ENCODE measurements at regions not wholly inside any gene's neighbourhood (a gene's known extent, or its start where the extent isn't known, plus 50 kb on each side); places are given as distances from the start of the nearest gene placed in this dataset.
A peak's percentile ranks its signal among the peaks of the same experiment; 100 is the strongest.
"Not testable (repeated sequence)": the region's sequence is repeated elsewhere in the genome, so short reads cannot be mapped to it uniquely, and the experiment has no call there.

DNA sequence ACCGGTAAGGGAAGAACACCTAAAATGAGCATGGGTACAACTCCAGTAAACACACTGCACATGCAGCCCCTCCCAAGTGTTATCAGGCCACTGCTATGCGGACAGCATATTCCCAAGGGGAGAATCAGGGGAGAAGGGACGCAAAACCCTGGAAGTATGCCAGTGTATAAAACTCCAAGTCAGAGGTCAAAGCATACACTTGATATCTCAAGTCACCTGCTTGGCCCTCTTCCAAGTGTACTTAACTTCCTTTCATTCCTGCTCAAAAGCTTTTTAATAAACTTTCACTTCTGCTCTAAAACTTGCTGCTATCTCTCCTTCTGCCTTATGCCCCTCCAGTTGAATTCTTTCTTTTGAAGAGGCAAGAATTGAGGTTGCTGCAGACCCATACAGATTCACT, 408.1 kb downstream of the HTR1A start:
- no peak for DNase-seq

DNA sequence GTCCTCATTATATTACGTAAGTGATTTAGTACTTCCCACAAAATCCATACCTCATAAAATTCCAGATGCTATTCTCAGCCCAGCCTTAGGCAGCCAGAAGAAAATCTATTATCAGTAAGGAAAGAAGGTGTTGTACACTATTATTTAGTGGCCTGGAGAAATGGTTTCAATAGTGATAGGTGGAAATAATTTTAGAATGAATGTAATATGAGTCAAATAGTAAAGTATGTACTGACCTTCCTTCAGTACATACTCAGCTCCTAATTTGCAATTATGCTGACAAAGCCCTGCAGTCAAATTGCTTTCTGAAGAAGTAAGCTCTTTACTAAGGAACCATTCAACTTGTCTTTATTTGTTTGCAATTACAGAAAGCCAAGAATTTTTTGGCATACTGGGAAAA, 409.2 kb downstream of the HTR1A start:
- DNase-seq = no peak

GRCh38 chr5:63535840-63536602, 426.2 kb downstream of the HTR1A start:
- DNase-seq = no peak

- DNase-seq = no peak
Observed at GRCh38 chr5:63524281-63524680, 438.0 kb downstream of the HTR1A start.

DNA sequence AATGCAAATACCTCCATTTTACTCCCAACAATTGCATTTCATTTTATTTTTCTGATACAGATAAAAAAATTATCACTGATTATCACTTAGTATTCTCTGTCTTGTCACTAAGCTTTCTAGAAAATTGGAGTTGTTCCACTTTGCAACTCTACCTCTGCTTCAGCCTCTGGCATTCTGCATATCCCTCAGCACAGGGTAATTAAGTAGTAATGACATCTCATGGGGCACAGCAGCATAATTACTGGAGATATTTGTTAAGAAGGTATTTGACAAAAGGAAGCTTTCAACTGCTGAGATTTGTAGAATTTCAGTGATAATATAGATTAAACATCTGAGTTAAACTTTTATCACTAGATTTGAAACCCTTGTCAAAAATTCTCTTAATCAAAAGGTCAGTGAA, 446.2 kb downstream of the HTR1A start:
- no peak for DNase-seq

DNA sequence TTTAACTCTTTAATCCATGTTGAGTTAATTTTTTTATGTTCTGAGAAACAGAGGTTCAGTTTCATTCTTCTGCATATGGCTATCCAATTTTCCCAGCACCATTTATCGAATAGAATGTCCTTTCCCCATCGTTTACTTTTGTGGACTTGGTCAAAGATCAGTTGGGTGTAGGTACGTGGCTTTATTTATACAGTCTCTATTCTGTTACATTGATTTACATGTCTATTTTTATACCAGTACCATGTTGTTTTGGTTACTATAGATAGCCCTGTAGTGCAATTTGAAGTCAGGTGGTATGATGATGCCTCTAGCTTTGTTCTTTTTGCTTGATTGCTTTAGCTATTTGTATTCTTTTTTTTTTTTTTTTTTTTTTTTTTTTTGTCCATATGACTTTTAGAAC, 462.0 kb downstream of the HTR1A start:
- no peak for DNase-seq

GRCh38 chr5:63495225-63495624, 467.0 kb downstream of the HTR1A start:
- no peak for DNase-seq

- DNase-seq = no peak
Observed at GRCh38 chr5:63483338-63483737, 478.9 kb downstream of the HTR1A start.

GRCh38 chr5:63473335-63473967, 488.8 kb downstream of the HTR1A start:
- DNase-seq = no peak

- no peak for DNase-seq
Observed at GRCh38 chr5:63456279-63456678, 506.0 kb downstream of the HTR1A start.

- no peak for DNase-seq
Observed at GRCh38 chr5:63451188-63451587, 511.1 kb downstream of the HTR1A start.

DNA sequence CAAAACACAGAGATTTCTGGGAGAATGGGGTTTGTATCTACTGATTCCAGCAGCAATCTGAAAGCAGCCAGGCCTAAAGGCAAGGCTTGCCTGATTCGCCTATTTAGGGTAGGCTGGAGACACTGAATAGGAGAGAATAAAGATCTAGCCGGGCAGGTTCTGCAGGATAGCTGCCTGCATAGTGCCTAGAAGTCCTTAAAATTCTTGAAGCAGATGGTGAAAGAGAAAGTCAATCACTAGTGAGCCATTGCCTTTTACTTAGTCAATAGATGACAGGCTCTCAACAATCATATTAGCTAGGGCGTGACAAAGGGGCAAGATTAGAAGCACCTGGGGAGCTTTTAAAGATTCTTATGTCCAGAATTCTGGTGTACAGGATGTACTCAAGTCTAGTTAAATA, 522.7 kb downstream of the HTR1A start:
- DNase-seq = peak; percentile 28

GRCh38 chr5:63409737-63410136, 552.5 kb downstream of the HTR1A start:
- DNase-seq = no peak

GRCh38 chr5:63408984-63409383, 553.3 kb downstream of the HTR1A start:
- no peak for DNase-seq

- no peak for DNase-seq
Observed at GRCh38 chr5:63401436-63402046, 560.7 kb downstream of the HTR1A start.

DNA sequence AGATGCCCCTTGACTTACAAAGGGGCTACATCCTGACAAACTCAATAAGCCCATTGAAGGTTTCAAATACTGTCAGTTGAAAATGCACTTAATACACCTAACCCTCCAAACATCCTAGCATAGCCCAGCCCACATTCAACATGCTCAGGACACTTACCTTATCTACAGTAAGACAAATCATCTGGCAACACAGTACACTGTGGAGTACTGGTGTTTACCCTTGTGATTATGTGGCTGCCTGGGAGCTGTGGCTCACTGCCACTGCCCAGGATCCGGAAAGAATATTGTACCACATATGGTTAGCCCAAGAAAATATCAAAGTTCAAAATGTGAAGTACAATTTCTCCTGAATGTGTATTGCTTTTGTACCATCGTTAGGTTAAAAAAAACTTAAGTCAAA, 562.2 kb downstream of the HTR1A start:
- DNase-seq = no peak

DNA sequence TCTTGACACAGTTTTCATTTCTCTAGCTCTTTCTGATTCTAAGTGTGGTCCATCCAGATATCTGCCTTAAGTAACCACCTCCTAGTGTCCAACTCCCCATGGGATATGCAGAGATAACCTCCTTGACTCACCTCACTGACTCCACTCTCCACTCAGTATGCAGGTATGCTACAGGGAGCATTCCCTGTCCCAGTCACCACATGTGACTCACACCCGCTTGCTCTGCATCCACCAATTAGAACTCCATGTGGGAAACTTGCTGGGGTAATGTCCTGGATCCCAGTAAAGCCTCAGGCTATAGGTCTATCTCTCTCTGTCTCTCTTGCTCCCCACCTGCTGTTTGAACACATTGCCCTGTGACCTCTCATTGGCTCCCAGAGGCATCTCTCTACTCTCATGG, 563.9 kb downstream of the HTR1A start:
- no peak for DNase-seq

GRCh38 chr5:63388188-63388587, 574.1 kb downstream of the HTR1A start:
- DNase-seq = not testable (repeated sequence)

DNA sequence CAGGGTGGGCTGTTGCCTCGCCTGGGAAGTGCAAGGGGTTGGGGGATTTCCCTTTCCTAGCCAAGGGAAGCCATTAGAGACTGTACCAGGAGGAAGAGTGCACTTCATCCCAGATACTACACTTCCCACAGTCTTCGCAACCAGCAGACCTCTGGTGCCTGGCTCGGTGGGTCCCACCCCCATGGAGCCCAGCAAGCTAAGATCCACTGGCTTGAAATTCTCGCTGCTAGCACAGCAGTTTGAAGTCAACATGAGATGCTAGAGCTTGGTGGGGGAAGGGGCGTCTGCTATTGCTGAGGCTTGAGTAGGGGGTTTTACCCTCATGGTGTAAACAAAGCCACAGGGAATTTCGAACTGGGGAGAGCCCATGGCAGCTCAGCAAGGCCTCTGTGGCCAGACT, 586.4 kb downstream of the HTR1A start:
- no peak for DNase-seq

GRCh38 chr5:63374085-63374484, 588.2 kb downstream of the HTR1A start:
- no peak for DNase-seq

- DNase-seq = no peak
Observed at GRCh38 chr5:63351164-63351563, 611.1 kb downstream of the HTR1A start.

GRCh38 chr5:63346451-63346850, 615.8 kb downstream of the HTR1A start:
- DNase-seq = no peak

GRCh38 chr5:63341442-63341841, 620.8 kb downstream of the HTR1A start:
- DNase-seq = no peak

- DNase-seq = no peak
Observed at GRCh38 chr5:63323926-63324325, 638.3 kb downstream of the HTR1A start.
